ENCODE measurements at regions not wholly inside any gene's neighbourhood (a gene's known extent, or its start where the extent isn't known, plus 50 kb on each side); places are given as distances from the start of the nearest gene placed in this dataset.

GRCh38 chr15:62588938-62589670, 424.0 kb upstream of the C2CD4B start:
- no peaks in the 10 kb centered on the region for H3K9me3 Mint-ChIP-seq
- DNase-seq (no peak), ATAC-seq (replicated peaks) (no peak)
- H3K36me3 Mint-ChIP-seq = no peaks in the 10 kb centered on the region
- no peak overlapping the region for H3K4me3 Mint-ChIP-seq
- H3K27ac Mint-ChIP-seq = no peak overlapping the region
- H3K4me1 Mint-ChIP-seq = no peaks in the 10 kb centered on the region
- H3K27me3 Mint-ChIP-seq = peaks cover 10 to 21% of the 10 kb centered on the region in 2 donors

- Mint-ChIP-seq H3K9me3 (no peaks in the 10 kb centered on the region), H3K4me3 (no peak overlapping the region), H3K36me3 (no peaks in the 10 kb centered on the region), H3K27me3 (peaks cover 18 to 32% of the 10 kb centered on the region in 2 donors), H3K27ac (no peak overlapping the region), H3K4me1 (no peaks in the 10 kb centered on the region)
- no peak for DNase-seq
- no peak for ATAC-seq (replicated peaks)
Measured at GRCh38 chr15:62591842-62592838, 427.1 kb upstream of the C2CD4B start.

- DNase-seq (no peak), ATAC-seq (replicated peaks) (no peak)
- no peaks in the 10 kb centered on the region for H3K4me1 Mint-ChIP-seq
- H3K27me3 Mint-ChIP-seq = peaks cover 18 to 33% of the 10 kb centered on the region in 2 donors
- H3K9me3 Mint-ChIP-seq = no peaks in the 10 kb centered on the region
- no peaks in the 10 kb centered on the region for H3K36me3 Mint-ChIP-seq
- H3K27ac Mint-ChIP-seq = no peak overlapping the region
- H3K4me3 Mint-ChIP-seq = no peak overlapping the region
Measured at GRCh38 chr15:62592920-62593319, 427.8 kb upstream of the C2CD4B start.

GRCh38 chr15:62593681-62594399, 428.8 kb upstream of the C2CD4B start:
- Mint-ChIP-seq H3K36me3 (no peaks in the 10 kb centered on the region), H3K9me3 (no peaks in the 10 kb centered on the region), H3K27me3 (peaks cover 18 to 33% of the 10 kb centered on the region in 2 donors), H3K4me1 (no peaks in the 10 kb centered on the region), H3K4me3 (no peak overlapping the region), H3K27ac (no peak overlapping the region)
- DNase-seq = no peak
- ATAC-seq (replicated peaks) = no peak

GRCh38 chr15:62598217-62598616, 433.1 kb upstream of the C2CD4B start:
- Mint-ChIP-seq H3K4me3 (no peak overlapping the region), H3K27ac (no peak overlapping the region), H3K27me3 (peaks cover 13 to 21% of the 10 kb centered on the region in 2 donors), H3K4me1 (no peaks in the 10 kb centered on the region), H3K9me3 (no peaks in the 10 kb centered on the region), H3K36me3 (no peaks in the 10 kb centered on the region)
- ATAC-seq (replicated peaks) = no peak
- DNase-seq = no peak

- Mint-ChIP-seq H3K9me3 (no peaks in the 10 kb centered on the region), H3K27me3 (peaks cover 8 to 18% of the 10 kb centered on the region in 2 donors), H3K4me1 (no peaks in the 10 kb centered on the region), H3K36me3 (no peaks in the 10 kb centered on the region), H3K27ac (no peak overlapping the region), H3K4me3 (no peak overlapping the region)
- DNase-seq = no peak
- no peak for ATAC-seq (replicated peaks)
Measured at GRCh38 chr15:62599791-62600777, 435.0 kb upstream of the C2CD4B start.

- H3K27me3 Mint-ChIP-seq = peaks cover 7 to 9% of the 10 kb centered on the region in 2 donors
- no peak overlapping the region for H3K27ac Mint-ChIP-seq
- no peaks in the 10 kb centered on the region for H3K4me1 Mint-ChIP-seq
- DNase-seq (no peak), ATAC-seq (replicated peaks) (no peak)
- H3K36me3 Mint-ChIP-seq = no peaks in the 10 kb centered on the region
- no peak overlapping the region for H3K4me3 Mint-ChIP-seq
- H3K9me3 Mint-ChIP-seq = no peaks in the 10 kb centered on the region
Measured at GRCh38 chr15:62601777-62602545, 436.9 kb upstream of the C2CD4B start.

- Mint-ChIP-seq H3K4me3 (no peak overlapping the region), H3K27ac (no peak overlapping the region), H3K9me3 (no peaks in the 10 kb centered on the region), H3K27me3 (peaks cover 14 to 17% of the 10 kb centered on the region in 2 donors), H3K4me1 (no peaks in the 10 kb centered on the region), H3K36me3 (no peaks in the 10 kb centered on the region)
- ATAC-seq (replicated peaks) (no peak), DNase-seq (no peak)
Measured at GRCh38 chr15:62603742-62604141, 438.7 kb upstream of the C2CD4B start.

- DNase-seq (no peak), ATAC-seq (replicated peaks) (no peak)
- Mint-ChIP-seq H3K36me3 (no peaks in the 10 kb centered on the region), H3K4me1 (no peaks in the 10 kb centered on the region), H3K27ac (no peak overlapping the region), H3K4me3 (no peak overlapping the region), H3K9me3 (no peaks in the 10 kb centered on the region), H3K27me3 (peaks cover 14 to 18% of the 10 kb centered on the region in 2 donors)
Measured at GRCh38 chr15:62605282-62605681, 437.3 kb upstream of the TPM1 start.

GRCh38 chr15:62606376-62607113, 436.0 kb upstream of the TPM1 start:
- DNase-seq (no peak), ATAC-seq (replicated peaks) (no peak)
- no peaks in the 10 kb centered on the region for H3K4me1 Mint-ChIP-seq
- H3K9me3 Mint-ChIP-seq = no peaks in the 10 kb centered on the region
- H3K4me3 Mint-ChIP-seq = no peak overlapping the region
- H3K27me3 Mint-ChIP-seq = peaks cover 12 to 21% of the 10 kb centered on the region in 2 donors
- H3K27ac Mint-ChIP-seq = no peak overlapping the region
- no peaks in the 10 kb centered on the region for H3K36me3 Mint-ChIP-seq

- no peaks in the 10 kb centered on the region for H3K36me3 Mint-ChIP-seq
- no peak overlapping the region for H3K4me3 Mint-ChIP-seq
- peaks cover 12 to 22% of the 10 kb centered on the region in 2 donors for H3K27me3 Mint-ChIP-seq
- no peaks in the 10 kb centered on the region for H3K9me3 Mint-ChIP-seq
- DNase-seq = no peak
- ATAC-seq (replicated peaks) = no peak
- H3K4me1 Mint-ChIP-seq = no peaks in the 10 kb centered on the region
- no peak overlapping the region for H3K27ac Mint-ChIP-seq
Measured at GRCh38 chr15:62607114-62607462, 435.5 kb upstream of the TPM1 start.

GRCh38 chr15:62607643-62608042, 434.9 kb upstream of the TPM1 start:
- Mint-ChIP-seq H3K4me3 (no peak overlapping the region), H3K4me1 (no peaks in the 10 kb centered on the region)
- no peak for DNase-seq

More at GRCh38 chr15:62607643-62608042, 434.9 kb upstream of the TPM1 start:
- no peak overlapping the region for H3K27ac Mint-ChIP-seq
- H3K36me3 Mint-ChIP-seq = no peaks in the 10 kb centered on the region
- H3K9me3 Mint-ChIP-seq = no peaks in the 10 kb centered on the region
- H3K27me3 Mint-ChIP-seq = peaks cover 12 to 22% of the 10 kb centered on the region in 2 donors
- ATAC-seq (replicated peaks) = no peak
